HepG2 (cell line): ENCODE measurements at regions not wholly inside any gene's neighbourhood (a gene's known extent, or its start where the extent isn't known, plus 50 kb on each side); places are given as distances from the start of the nearest gene placed in this dataset.

Experiments used
- ATAC-seq: fragments of 200-7000 bp; cut with Tn5 transposase; 3 replicates; pipeline ENCODE4 v1.9.1; 2020; ENCODE audit warnings: mild to moderate bottlenecking, moderate library complexity
- BruUV-seq: library from RNA; stranded (reverse); fragments of 400-500 nt; replicated peaks from 2 replicates; lab custom pipeline; 2021; lab: Mats Ljungman, UMichigan
- CTCF ChIA-PET: fragments of 300-600 bp; formaldehyde crosslinking; extraction: SDS; loops from one replicate; lab custom pipeline; 2021; ENCODE audit warnings: low total read pairs, inconsistent platforms, low intra/inter-chr PET ratio; lab: Yijun Ruan, JAX
- POLR2A ChIA-PET: fragments of 350-600 bp; sonication (Branson Sonifier 250); formaldehyde crosslinking; loops from one replicate; lab custom pipeline; 2020; ENCODE audit warnings: antibody characterized with exemption, inconsistent platforms; lab: Yijun Ruan, JAX
- DNase-seq: peaks from one replicate; pipeline ENCODE4 v3.0.0-alpha.2; 2015; ENCODE audit warnings: low spot score
- FAIRE-seq: peaks from 3 replicates; lab custom pipeline; 2011; peaks lifted over from hg19 to GRCh38; lab: Jason Lieb, UNC
- H2AFZ ChIP-seq: one replicate; pipeline ENCODE4 v1.6.1; 2011; ENCODE audit warnings: low read length, inconsistent platforms
- H3K27ac ChIP-seq: fragments of 300-600 bp; 3 replicates; pipeline ENCODE4 v1.8.0; 2011; ENCODE audit warnings: mixed run types, mild to moderate bottlenecking, mixed read lengths, low read length, inconsistent platforms; ENCODE audit not compliant: insufficient read depth; ENCODE audit errors: extremely low read length
- H3K27me3 ChIP-seq, 2 experiments: fragments of 200-600 bp in 1 of 2; 2 replicates in 1 of 2; 3 replicates in 1 of 2; pipeline versions ENCODE4 v1.6.0 to v1.8.0; 2011; ENCODE audit warnings: low read length in 2 of 2, mild to moderate bottlenecking in 2 of 2, moderate library complexity in 2 of 2, inconsistent platforms in 1 of 2; ENCODE audit not compliant: insufficient read depth in 2 of 2, control insufficient read depth in 1 of 2
- H3K36me3 ChIP-seq, 2 experiments: fragments of 200-600 bp in 1 of 2; replicated peaks in 1 of 2; 2 replicates in 1 of 2; 3 replicates in 1 of 2; pipeline versions ENCODE4 v1.5.1 to v1.8.0; 2011; ENCODE audit warnings: low read length in 2 of 2, inconsistent platforms in 1 of 2; ENCODE audit not compliant: insufficient read depth in 2 of 2, control insufficient read depth in 1 of 2
- H3K4me1 ChIP-seq: 2 replicates; pipeline ENCODE4 v1.5.1; 2012; ENCODE audit warnings: low read length, inconsistent platforms; ENCODE audit not compliant: insufficient read depth
- H3K4me2 ChIP-seq: 2 replicates; pipeline ENCODE4 v1.6.0; 2011; ENCODE audit warnings: low read depth, low read length, inconsistent platforms
- H3K4me3 ChIP-seq, 3 experiments: fragments of 200-600 bp in 1 of 3; sonication (generic), shearing (Covaris generic) in 1 of 3; replicated peaks in 1 of 3; 2 replicates each; pipeline ENCODE4 v1.5.1; 2011 to 2016; ENCODE audit warnings: low read length in 3 of 3, inconsistent platforms in 2 of 3, low read depth in 2 of 3, mild to moderate bottlenecking in 2 of 3, control low read depth in 1 of 3, mixed read lengths in 1 of 3; ENCODE audit not compliant: insufficient read depth in 1 of 3
- H3K79me2 ChIP-seq: one replicate; pipeline ENCODE4 v1.6.1; 2011; ENCODE audit warnings: low read length, inconsistent platforms; ENCODE audit not compliant: insufficient read depth
- H3K9ac ChIP-seq: 2 replicates; pipeline ENCODE4 v1.6.0; 2011; ENCODE audit warnings: mild to moderate bottlenecking, low read depth, low read length, inconsistent platforms; ENCODE audit not compliant: insufficient read depth
- H3K9me3 ChIP-seq: 2 replicates; pipeline ENCODE4 v1.5.1; 2012; ENCODE audit warnings: mild to moderate bottlenecking, low read length
- H4K20me1 ChIP-seq: 2 replicates; pipeline ENCODE4 v1.6.0; 2011; ENCODE audit warnings: inconsistent platforms, mild to moderate bottlenecking, low read length, moderate library complexity; ENCODE audit not compliant: insufficient read depth
- HDAC2 ChIP-seq: sonication (generic); formaldehyde crosslinking; IDR thresholded peaks from 2 replicates; pipeline ENCODE4 v1.4.0; 2020; ENCODE audit warnings: missing genetic modification reagents
- HMG20B ChIP-seq: conservative IDR thresholded peaks from 2 replicates; pipeline ENCODE4 v1.6.1; 2016; ENCODE audit warnings: missing genetic modification reagents, missing compliant biosample characterization
- KAT2B ChIP-seq: fragments of 150-350 bp; IDR thresholded peaks from 2 replicates; pipeline ENCODE4 v1.6.1; 2014; ENCODE audit warnings: low read depth, low read length, borderline replicate concordance
- SALL2 ChIP-seq: sonication (generic); formaldehyde crosslinking; IDR thresholded peaks from 2 replicates; pipeline ENCODE4 v1.8.1; 2023; ENCODE audit warnings: mild to moderate bottlenecking, missing genetic modification reagents, inconsistent platforms
- SP1 ChIP-seq, 2 experiments: fragments of 450-650 bp in 1 of 2; sonication (generic) in 1 of 2; formaldehyde crosslinking in 1 of 2; IDR thresholded peaks; 2 replicates each; pipeline versions ENCODE4 v1.4.0 to v1.6.1; 2016 to 2020; ENCODE audit warnings: missing genetic modification reagents in 1 of 2
- TBX3 ChIP-seq: fragments of 450-650 bp; IDR thresholded peaks from 2 replicates; pipeline ENCODE4 v1.6.1; 2017; ENCODE audit warnings: antibody characterized with exemption, mild to moderate bottlenecking, inconsistent platforms, borderline replicate concordance
- ZMYM4 ChIP-seq: sonication (generic); formaldehyde crosslinking; IDR thresholded peaks from 2 replicates; pipeline ENCODE4 v1.8.1; 2023; ENCODE audit warnings: mild to moderate bottlenecking, missing genetic modification reagents
- ZNF556 ChIP-seq: sonication (generic); formaldehyde crosslinking; IDR thresholded peaks from 2 replicates; pipeline ENCODE4 v1.4.0; 2020; ENCODE audit warnings: mild to moderate bottlenecking, missing genetic modification reagents, borderline replicate concordance
- WGBS: methylation state at CpG from one replicate; pipeline ENCODE4 v1.1.6; 2017; ENCODE audit warnings: low lambda C conversion rate; 5-methylcytosine and 5-hydroxymethylcytosine counted together
- in situ Hi-C: cut with HindIII; loops from 2 replicates; pipeline ENCODE4 v1.10.0; 2017; ENCODE audit warnings: low pct_unique_long_range_greater_than_20kb; ENCODE audit not compliant: extremely low pct_ligation_motif_present
- intact Hi-C: fragments of 100-400 bp; cut with micrococcal nuclease; formaldehyde crosslinking; loops from one replicate; pipeline ENCODE4 v1.10.0; 2022; ENCODE audit not compliant: unreplicated experiment
- TF ChIP-seq, protein P1 (sequence below): sonication (generic); formaldehyde crosslinking; IDR thresholded peaks from 2 replicates; pipeline ENCODE4 v1.5.1; 2020; ENCODE audit warnings: mild to moderate bottlenecking, missing genetic modification reagents, borderline replicate concordance
- TF ChIP-seq, protein P2 (sequence below): IDR thresholded peaks from 2 replicates; pipeline ENCODE4 v1.6.1; 2016; ENCODE audit warnings: missing compliant biosample characterization, missing genetic modification reagents, borderline replicate concordance
- TF ChIP-seq, protein P3 (sequence below): sonication (generic); formaldehyde crosslinking; conservative IDR thresholded peaks from 2 replicates; pipeline ENCODE4 v1.4.0; 2020; ENCODE audit warnings: missing genetic modification reagents

DNA sequence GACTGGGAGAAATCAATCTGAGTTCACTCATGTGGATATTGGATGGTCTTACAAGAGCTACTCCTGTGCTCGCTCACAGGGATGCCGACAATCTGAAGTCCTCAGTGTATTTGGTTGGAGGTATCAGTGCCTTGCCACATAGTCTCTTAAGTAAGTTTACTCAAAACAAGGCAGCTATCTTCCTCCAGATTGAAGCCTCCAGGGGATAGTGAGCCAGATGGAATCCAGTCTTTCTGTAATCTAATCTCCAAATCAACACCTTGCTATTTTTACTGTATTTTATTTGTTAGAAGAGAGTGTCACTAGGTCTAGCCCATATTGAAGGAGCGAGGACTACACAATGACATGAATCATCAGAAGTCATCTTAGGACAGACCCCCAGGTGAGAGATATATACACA lies 456.6 kb upstream of the POT1 start:
- CTCF ChIA-PET = no interaction called here
- H3K9ac ChIP-seq = no peak overlapping the region
- no peak overlapping the region for H2AFZ ChIP-seq
- H3K36me3 ChIP-seq = no peaks in the 10 kb centered on the region
- no peak for DNase-seq
- POLR2A ChIA-PET = no interaction called here
- H3K4me1 ChIP-seq = no peaks in the 10 kb centered on the region
- ATAC-seq = no peak
- H3K4me3 ChIP-seq = no peak overlapping the region
- H4K20me1 ChIP-seq = no peaks in the 10 kb centered on the region
- intact Hi-C loops (no loop called here), in situ Hi-C loops (no loop called here)
- TF ChIP-seq, protein P1, sequence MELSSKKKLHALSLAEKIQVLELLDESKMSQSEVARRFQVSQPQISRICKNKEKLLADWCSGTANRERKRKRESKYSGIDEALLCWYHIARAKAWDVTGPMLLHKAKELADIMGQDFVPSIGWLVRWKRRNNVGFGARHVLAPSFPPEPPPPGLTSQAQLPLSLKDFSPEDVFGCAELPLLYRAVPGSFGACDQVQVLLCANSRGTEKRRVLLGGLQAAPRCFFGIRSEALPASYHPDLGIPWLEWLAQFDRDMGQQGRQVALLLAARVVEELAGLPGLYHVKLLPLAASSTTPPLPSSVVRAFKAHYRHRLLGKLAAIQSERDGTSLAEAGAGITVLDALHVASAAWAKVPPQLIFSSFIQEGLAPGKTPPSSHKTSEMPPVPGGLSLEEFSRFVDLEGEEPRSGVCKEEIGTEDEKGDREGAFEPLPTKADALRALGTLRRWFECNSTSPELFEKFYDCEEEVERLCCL (CRISPR knock-in tag) = no peak
- TF ChIP-seq, protein P2, sequence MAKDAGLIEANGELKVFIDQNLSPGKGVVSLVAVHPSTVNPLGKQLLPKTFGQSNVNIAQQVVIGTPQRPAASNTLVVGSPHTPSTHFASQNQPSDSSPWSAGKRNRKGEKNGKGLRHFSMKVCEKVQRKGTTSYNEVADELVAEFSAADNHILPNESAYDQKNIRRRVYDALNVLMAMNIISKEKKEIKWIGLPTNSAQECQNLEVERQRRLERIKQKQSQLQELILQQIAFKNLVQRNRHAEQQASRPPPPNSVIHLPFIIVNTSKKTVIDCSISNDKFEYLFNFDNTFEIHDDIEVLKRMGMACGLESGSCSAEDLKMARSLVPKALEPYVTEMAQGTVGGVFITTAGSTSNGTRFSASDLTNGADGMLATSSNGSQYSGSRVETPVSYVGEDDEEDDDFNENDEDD (CRISPR knock-in tag) = no peak
- TF ChIP-seq ZMYM4 (CRISPR knock-in tag) (no peak), ZNF556 (CRISPR knock-in tag) (no peak)
- H3K4me2 ChIP-seq = no peak overlapping the region
- H3K27ac ChIP-seq = no peak overlapping the region
- FAIRE-seq = no peak
- no peaks in the 10 kb centered on the region for H3K79me2 ChIP-seq
- 0 out of 2 replicates have a peak, but pooled peaks cover 3% of the 10 kb centered on the region for H3K9me3 ChIP-seq
- BruUV-seq = no TSS peak
- no peaks in the 10 kb centered on the region for H3K27me3 ChIP-seq
- 0% methylated on average over 3 of the region's 3 CpGs for WGBS

DNA sequence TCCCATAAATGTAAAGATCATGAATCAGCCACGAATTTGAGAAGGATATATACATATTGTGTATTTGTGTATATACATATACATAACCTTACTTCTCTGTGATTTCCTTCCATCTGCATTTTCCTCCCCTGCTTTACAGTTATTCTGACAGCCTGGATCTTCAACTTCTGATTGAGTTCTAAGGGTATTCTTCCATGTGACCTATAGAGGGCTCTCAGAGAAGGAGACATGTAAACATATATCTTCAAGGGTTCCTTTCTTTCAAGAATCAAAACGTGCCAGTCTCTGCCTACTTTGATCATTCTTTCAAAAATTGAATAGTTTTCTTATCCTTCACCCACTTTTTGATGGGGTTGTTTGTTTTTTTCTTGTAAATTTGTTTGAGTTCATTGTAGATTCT lies 453.7 kb upstream of the POT1 start:
- ChIA-PET POLR2A (no interaction called here), CTCF (no interaction called here)
- Histone ChIP-seq H3K4me1 (no peaks in the 10 kb centered on the region), H3K36me3 (no peaks in the 10 kb centered on the region), H3K4me2 (no peak overlapping the region), H3K4me3 (no peak overlapping the region), H3K9me3 (no peaks in the 10 kb centered on the region), H3K27me3 (no peaks in the 10 kb centered on the region), H3K79me2 (no peaks in the 10 kb centered on the region), H3K9ac (no peak overlapping the region), H2AFZ (no peak overlapping the region), H3K27ac (no peak overlapping the region), H4K20me1 (no peaks in the 10 kb centered on the region)
- intact Hi-C loops = no loop called here
- ATAC-seq (no peak), DNase-seq (no peak), FAIRE-seq (no peak)
- WGBS = 1% methylated on average over 2 of the region's 2 CpGs
- BruUV-seq = no TSS peak
- in situ Hi-C loops = no loop called here
- TF ChIP-seq KAT2B = no peak
- TF ChIP-seq, protein P3, sequence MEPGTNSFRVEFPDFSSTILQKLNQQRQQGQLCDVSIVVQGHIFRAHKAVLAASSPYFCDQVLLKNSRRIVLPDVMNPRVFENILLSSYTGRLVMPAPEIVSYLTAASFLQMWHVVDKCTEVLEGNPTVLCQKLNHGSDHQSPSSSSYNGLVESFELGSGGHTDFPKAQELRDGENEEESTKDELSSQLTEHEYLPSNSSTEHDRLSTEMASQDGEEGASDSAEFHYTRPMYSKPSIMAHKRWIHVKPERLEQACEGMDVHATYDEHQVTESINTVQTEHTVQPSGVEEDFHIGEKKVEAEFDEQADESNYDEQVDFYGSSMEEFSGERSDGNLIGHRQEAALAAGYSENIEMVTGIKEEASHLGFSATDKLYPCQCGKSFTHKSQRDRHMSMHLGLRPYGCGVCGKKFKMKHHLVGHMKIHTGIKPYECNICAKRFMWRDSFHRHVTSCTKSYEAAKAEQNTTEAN (CRISPR knock-in tag) = no peak
- TF ChIP-seq HDAC2 = no peak
- TF ChIP-seq HMG20B (CRISPR knock-in tag) = no peak
- TF ChIP-seq SP1 (IDR thresholded peaks at IDR 0.05) = no peak
- no peak for TF ChIP-seq SP1 (CRISPR knock-in tag; IDR thresholded peaks at IDR 0.05)
- no peak for TF ChIP-seq TBX3
- no peak for TF ChIP-seq SALL2 (CRISPR knock-in tag)
